Glutamatergic neuron (in vitro differentiated cells): ENCODE measurements at regions not wholly inside any gene's neighbourhood (a gene's known extent, or its start where the extent isn't known, plus 50 kb on each side); places are given as distances from the start of the nearest gene placed in this dataset.

ENCODE experiments used
- DNase-seq: peaks from one replicate; pipeline ENCODE4 v3.0.0; 2022
- H3K27ac Mint-ChIP-seq: one replicate; pipeline ENCODE4 v1.8.0; 2020; ENCODE audit warnings: mild to moderate bottlenecking, mixed read lengths, inconsistent platforms; ENCODE audit not compliant: unreplicated experiment
- H3K27me3 Mint-ChIP-seq: one replicate; pipeline ENCODE4 v1.8.0; 2020; ENCODE audit warnings: mild to moderate bottlenecking, moderate library complexity, mixed read lengths, inconsistent platforms; ENCODE audit not compliant: unreplicated experiment
- H3K36me3 Mint-ChIP-seq: one replicate; pipeline ENCODE4 v1.8.0; 2020; ENCODE audit warnings: mild to moderate bottlenecking, mixed read lengths, inconsistent platforms; ENCODE audit not compliant: unreplicated experiment
- H3K4me1 Mint-ChIP-seq: one replicate; pipeline ENCODE4 v1.8.0; 2020; ENCODE audit warnings: mild to moderate bottlenecking, low read depth, mixed read lengths, inconsistent platforms; ENCODE audit not compliant: unreplicated experiment
- H3K4me3 Mint-ChIP-seq: one replicate; pipeline ENCODE4 v1.8.0; 2020; ENCODE audit warnings: mild to moderate bottlenecking, mixed read lengths, inconsistent platforms; ENCODE audit not compliant: unreplicated experiment
- H3K9me3 Mint-ChIP-seq: one replicate; pipeline ENCODE4 v1.8.0; 2020; ENCODE audit warnings: mild to moderate bottlenecking, moderate library complexity, mixed read lengths, inconsistent platforms; ENCODE audit not compliant: unreplicated experiment
- CTCF ChIP-seq: fragments of 200-600 bp; sonication (generic); IDR thresholded peaks from one replicate; pipeline ENCODE4 v1.5.0; 2021; ENCODE audit not compliant: partially characterized antibody, unreplicated experiment

GRCh38 chrX:45972636-45973035 is 572.6 kb downstream of the ZNF674 start:
- DNase-seq = no peak
- H3K27ac Mint-ChIP-seq = no peak overlapping the region
- H3K4me3 Mint-ChIP-seq = no peak overlapping the region
- no peaks in the 10 kb centered on the region for H3K36me3 Mint-ChIP-seq
- H3K27me3 Mint-ChIP-seq = no peaks in the 10 kb centered on the region
- no peak for TF ChIP-seq CTCF
- H3K4me1 Mint-ChIP-seq = no peaks in the 10 kb centered on the region
- no peaks in the 10 kb centered on the region for H3K9me3 Mint-ChIP-seq

- no peak overlapping the region for H3K4me3 Mint-ChIP-seq
- H3K9me3 Mint-ChIP-seq = peaks cover 3% of the 10 kb centered on the region
- H3K27me3 Mint-ChIP-seq = no peaks in the 10 kb centered on the region
- no peak overlapping the region for H3K27ac Mint-ChIP-seq
- no peak for TF ChIP-seq CTCF
- no peak for DNase-seq
- no peaks in the 10 kb centered on the region for H3K4me1 Mint-ChIP-seq
- H3K36me3 Mint-ChIP-seq = no peaks in the 10 kb centered on the region
These were observed 585.7 kb downstream of the ZNF674 start for GRCh38 chrX:45959567-45959966.

- Mint-ChIP-seq H3K4me1 (no peaks in the 10 kb centered on the region), H3K4me3 (no peak overlapping the region), H3K27me3 (no peaks in the 10 kb centered on the region), H3K27ac (no peak overlapping the region), H3K9me3 (peaks cover 3% of the 10 kb centered on the region), H3K36me3 (no peaks in the 10 kb centered on the region)
- TF ChIP-seq CTCF = no peak
- DNase-seq = no peak
These were observed 588.9 kb downstream of the ZNF674 start for GRCh38 chrX:45956191-45956870.

GRCh38 chrX:45955661-45956060 is 589.6 kb downstream of the ZNF674 start:
- Mint-ChIP-seq H3K4me3 (no peak overlapping the region), H3K27ac (no peak overlapping the region), H3K36me3 (no peaks in the 10 kb centered on the region), H3K27me3 (no peaks in the 10 kb centered on the region), H3K4me1 (no peaks in the 10 kb centered on the region), H3K9me3 (peaks cover 3% of the 10 kb centered on the region)
- no peak for TF ChIP-seq CTCF
- no peak for DNase-seq

- no peak overlapping the region for H3K27ac Mint-ChIP-seq
These were observed 591.2 kb downstream of the ZNF674 start for GRCh38 chrX:45954026-45954425.

More at GRCh38 chrX:45954026-45954425, 591.2 kb downstream of the ZNF674 start:
- no peaks in the 10 kb centered on the region for H3K27me3 Mint-ChIP-seq
- H3K9me3 Mint-ChIP-seq = peaks cover 3% of the 10 kb centered on the region
- no peaks in the 10 kb centered on the region for H3K4me1 Mint-ChIP-seq
- H3K36me3 Mint-ChIP-seq = no peaks in the 10 kb centered on the region
- no peak overlapping the region for H3K4me3 Mint-ChIP-seq
- TF ChIP-seq CTCF = no peak
- no peak for DNase-seq
